HG02623 (cell line): ENCODE measurements at regions not wholly inside any gene's neighbourhood (a gene's known extent, or its start where the extent isn't known, plus 50 kb on each side); places are given as distances from the start of the nearest gene placed in this dataset.

Source experiments
- ATAC-seq: cut with Tn5 transposase; IDR thresholded peaks from one replicate; pipeline ENCODE4 v1.9.1; 2021; ENCODE audit warnings: moderate library complexity; ENCODE audit not compliant: unreplicated experiment

DNA sequence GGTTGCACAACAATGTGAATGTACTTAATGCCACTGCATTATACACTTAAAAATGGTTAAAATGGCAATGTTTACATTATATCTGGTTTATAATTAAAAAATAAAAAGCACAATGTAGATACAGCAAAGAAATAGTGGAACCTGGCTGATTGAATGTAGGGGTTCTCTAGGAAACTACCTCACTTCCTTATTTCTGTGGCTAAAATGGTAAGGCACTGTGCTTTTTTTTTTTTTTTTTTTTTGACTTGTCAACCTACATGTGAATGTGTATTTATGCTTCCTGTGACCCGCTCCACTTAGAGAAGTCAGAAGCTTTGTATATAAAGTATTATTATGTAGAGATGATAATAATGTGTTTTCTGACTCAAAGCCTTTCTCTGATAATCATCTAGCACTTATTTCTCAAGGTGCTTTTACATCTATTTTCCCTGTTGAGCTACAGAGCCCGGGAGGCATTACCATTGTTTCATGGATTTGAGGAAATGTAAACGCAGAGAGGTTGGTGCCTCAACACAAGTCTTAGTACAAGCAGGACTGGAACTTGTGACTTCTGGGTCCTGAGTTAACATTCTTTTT, 55.0 kb downstream of the SOX4 start:
- ATAC-seq: no peak

DNA sequence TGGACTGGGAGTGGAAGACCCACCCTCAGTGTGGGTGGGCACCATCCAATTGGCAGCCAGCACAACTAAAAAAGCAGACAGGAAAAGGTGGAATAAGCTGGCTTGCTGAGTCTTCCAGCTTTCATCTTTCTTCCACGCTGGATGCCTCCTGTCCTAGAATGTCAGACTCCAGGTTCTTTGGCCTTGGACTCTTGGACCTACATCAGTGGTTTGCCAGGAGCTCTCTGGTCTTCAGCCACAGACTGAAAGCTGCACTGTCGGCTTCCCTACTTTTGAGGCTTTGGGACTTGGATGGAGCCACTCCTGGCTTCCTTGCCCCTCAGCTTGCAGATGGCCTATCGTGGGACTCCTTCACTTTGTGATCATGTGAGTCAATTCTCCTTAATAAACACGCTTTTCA, 59.8 kb downstream of the SOX4 start:
- no peak for ATAC-seq

DNA sequence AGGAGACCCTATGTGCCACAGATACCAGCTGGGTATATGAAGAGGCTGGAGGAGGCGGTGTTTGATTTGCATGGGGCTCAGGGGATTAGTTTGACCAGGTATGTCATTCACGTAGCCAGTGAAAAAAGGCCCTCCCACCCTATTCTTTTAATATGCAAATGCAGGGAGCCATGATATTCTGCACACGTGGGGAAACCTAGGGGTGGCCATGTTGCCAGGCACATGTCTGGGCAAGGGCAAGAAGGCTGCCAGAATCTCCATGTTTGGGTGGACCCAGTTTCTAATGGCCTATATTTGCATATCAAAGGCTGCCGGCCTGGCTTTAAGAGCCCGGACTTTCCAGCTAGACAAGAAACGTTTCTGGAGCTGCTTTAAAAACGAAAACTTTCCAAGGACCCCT, 60.4 kb downstream of the SOX4 start:
- no peak for ATAC-seq

DNA sequence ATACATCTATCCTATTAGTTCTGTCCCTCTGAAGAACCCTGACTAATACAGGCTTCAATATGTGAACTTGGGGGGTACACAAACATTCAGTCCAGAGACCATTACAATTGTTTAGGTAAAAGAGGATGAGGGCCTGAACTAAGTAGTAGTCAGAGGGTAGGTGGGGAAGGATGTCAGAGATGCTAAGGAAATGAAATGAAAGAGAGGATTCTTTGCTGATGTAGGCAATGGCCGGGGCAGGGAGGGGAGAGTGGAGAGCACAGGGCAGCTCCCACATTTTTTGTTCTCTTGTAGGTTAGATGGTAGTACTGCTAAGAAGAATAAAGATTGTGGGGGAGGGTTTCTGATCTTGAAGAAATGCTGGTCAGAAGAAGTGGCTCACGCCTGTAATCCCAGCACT, 60.8 kb downstream of the SOX4 start:
- ATAC-seq: no peak

DNA sequence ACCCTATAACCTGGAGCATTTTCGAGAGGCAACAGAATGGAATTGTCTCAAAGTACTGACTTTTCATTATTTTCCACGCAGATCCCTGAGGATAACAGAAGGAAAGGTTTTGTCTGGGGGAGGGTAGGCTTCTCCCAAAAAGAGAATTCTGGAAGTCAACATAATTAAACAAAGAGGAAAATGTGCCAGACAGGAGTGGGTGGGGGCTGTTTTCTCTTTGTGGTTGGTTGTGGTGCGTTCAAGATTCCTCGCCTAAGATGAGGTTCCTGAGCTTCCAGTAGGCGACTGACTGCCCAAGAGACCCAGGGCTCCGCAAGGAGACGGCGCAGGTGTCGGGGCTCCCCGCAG, 70.4 kb downstream of the SOX4 start:
- ATAC-seq: no peak

DNA sequence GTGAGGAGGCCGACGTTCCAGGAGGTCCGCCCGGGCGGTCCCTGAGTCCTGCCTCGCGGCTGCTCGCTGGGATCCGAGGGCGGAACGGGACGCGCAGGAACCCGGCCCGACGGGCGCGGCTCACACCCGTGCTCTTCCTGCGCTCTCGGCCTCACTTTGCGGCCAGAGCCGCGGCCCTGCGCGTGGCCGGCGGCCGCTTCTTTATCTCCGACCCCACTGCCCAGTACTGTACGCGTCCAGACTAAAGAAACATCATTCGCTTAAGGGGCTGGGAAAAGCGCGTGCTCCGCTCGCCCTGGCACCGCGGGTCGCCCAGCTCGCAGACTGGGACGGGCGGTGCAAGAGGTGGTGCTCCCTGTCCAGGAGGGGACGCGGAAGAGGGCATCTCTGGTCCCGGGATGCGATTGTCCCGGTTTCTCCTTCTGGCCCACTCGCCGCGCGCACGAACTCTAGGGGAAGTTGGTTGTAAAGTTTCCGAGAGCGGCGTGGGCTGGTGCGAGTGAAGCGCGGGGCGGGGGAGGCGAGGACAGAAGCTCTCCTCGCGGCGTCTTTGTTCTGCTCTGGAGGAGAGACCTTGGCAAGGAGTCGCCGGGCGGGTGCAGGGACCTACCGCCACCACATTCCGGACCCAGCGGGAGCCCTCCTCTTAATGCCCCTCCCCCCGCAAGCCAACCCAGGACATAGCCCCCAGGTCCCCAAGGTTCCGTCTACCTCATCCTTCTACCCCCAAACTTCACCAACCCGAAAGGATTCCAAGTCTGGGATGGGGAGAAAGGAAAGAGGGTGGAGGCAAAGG, 71.0 kb downstream of the SOX4 start:
- no peak for ATAC-seq

DNA sequence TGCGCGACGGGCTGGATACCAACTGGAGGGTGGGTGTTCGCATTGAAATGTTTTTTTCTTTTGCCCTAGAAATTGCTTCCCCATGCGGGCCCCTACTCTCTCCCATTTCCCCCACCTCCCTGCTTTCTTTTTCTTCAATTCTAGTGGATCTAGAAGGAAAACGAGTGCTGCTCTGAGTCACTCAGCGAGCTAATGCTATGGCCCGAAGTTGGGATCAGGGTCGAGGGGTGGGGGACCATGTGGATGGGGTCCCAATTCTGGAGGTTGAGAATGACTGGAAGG, 71.5 kb downstream of the SOX4 start:
- no peak for ATAC-seq

DNA sequence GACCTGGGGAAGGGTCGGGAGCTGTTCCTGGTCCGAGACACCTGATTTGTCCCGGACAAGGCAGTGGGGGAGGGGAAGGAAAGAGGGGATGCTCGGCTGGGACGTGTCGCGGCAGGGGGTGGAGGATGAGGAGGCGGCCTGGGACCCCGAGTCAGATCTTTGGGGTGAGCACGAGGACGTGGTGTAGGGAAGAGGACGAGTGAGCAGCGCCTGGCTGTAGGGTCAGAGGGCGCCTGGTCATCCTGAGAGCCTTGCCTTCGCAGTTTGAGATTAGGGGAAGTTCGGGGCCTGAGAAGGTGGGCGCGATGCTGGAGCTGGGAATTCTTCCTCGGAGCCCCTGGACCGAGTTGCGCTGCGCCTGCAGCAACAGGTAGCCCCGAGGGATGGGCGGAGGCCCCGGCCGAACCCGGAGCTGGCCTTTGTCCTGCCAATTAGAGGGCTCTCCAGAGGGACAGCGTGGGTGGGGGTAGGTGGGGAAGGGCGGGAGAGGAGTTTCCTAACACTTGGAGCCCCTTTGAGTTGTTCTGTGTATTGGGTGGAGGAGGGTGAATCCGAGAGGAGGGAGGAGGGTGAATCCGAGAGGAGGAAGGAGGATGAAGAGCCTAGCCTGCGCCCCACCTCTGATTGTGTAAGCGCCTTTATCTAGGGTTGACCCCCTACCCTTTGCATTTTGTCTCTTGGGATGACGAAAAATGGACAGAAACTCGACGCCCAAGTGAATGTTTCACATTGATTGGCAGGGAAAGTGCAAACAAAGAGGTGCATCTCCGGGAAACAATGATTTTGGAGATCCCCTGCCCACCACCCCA, 72.0 kb downstream of the SOX4 start:
- no peak for ATAC-seq

DNA sequence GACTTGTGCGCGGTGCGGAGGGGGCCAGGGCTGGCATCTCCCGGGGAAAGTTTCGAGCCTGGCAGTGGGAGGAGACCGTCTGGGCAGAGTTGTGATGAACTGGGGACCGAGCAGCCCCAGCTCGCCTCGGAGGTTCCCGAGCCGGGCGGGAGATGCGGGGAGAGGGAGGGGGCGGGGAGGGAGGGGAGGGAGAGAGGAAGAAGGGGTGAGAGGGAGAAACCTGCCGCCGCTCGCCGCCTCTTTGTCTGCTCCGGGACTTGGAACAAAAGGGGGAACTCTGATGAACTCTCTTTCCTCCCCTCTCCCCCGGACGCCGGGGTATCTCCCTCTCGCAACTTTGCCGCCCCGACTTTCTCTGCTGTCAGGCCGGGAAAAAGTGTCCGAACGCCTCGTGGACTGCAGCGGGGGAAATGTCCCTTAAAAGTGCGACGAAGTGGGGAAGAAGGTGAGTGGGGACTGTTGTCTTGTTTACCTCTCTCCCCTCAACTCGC, 72.7 kb downstream of the SOX4 start:
- ATAC-seq: no peak

DNA sequence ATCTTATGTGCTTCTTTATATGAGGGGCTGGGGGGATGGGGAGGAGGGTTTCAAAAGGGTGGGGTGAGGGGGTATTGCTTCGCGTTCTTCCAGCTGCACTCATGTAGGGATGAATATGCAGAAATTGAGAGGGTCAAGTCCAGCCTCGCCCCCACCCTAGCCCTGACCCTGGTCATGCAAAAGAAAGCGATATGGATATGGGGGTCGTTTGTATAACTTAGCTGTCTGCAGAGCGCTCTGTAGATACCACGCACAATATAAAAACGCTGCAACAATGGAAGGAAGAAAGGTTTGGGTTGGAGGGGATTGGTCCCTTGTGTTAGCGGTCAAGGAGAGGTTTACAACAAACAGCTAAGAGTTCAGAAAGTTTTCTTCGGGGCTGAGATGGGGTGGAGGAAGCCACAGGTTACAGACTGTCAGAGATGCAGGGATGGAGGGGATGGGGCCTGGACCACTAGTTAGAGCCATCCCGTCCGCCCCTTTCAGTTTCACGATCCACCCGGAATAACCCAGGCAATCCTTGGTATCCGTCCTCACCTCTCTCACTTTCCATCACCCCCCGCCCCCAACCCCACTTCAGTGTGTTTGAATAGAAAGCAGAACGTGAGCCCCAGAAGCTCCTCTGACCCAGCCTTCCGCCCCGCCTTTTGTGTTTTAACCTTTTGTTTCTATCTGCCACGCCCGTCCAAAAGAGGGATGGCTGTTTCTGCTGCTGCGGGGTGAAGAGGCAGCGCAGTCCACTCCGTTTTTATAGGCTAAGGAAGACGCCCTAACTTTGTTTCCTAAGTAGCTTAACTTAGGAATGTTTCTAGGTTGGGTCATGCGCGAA, 73.5 kb downstream of the SOX4 start:
- ATAC-seq: no peak

DNA sequence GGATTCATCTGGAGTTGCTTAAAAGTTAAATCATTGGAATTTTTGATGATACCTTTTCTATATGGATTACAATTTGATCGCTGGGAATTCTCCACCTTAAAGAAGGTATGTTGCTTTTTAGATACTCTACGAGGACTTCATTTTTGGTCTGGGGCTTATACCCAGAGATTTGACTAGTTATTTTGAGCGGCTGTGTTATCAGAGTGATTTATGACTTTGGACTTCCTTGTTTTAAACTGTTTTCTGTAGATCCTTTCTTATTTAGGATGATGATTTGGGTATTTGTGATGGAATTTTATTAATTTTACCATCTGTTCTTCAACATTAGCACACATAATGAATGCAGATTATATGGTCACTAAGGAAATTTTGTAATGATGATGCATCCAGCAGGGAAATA, 75.2 kb downstream of the SOX4 start:
- no peak for ATAC-seq

DNA sequence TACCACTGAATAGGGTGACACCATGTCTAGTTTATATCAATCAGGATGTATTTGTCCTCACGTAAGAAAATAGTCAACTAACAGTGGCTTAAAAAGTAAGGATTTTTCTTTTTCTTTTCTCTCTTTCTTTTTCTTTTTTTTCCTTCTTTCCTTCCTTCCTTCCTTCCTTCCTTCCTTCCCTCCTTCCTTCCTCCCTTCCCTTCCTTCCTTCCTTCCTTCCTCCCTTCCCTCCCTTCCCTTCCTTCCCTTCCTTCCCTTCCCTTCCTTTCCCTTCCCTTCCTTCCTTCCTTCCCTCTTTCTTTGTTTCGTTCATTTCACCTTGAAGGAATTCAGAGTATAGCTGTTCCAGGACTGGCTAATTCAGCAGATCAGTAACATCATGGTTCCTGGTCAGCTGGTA, 83.2 kb downstream of the SOX4 start:
- no peak for ATAC-seq

DNA sequence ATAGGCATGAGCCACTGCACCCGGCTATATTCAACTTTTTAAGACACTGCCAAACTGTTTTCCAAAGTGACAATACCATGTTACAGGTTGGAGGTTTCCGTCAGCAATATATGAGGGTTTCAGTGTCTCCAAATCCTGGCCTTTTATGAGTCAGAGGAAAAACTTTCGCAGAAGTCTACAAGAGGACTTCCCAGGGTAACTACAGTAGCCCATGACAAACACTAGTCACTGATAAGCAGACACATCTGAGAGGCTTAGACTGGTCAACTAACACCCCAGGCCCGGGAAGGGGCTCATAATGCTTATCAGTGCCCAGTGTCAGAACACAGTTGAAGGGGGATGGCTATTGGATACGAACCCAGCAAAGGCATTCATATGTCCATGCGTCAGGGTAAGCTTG, 85.4 kb downstream of the SOX4 start:
- no peak for ATAC-seq

DNA sequence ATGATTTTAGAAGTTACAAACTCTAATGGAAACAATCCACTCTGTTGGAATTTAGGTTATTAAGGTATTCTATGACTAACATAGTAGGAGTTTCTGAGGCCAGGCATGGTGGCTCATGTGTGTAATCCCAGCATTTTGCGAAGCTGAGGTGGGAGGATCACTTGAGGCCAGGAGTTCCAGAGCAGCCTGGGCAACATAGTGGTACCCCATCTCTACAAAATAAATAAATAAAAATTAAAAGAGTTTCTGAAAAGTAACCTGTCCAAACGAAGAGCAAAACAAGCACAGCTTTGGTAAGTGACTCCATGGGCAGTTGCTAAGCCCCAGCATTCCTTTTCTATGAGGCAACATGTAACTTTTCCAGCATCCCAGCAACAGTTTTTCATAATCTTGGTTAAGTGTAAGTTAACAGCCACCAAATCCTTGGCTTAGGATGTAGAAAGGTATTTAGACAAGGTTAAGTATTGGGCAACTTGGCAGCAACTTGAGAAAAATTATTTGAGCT, 86.3 kb downstream of the SOX4 start:
- ATAC-seq: no peak

DNA sequence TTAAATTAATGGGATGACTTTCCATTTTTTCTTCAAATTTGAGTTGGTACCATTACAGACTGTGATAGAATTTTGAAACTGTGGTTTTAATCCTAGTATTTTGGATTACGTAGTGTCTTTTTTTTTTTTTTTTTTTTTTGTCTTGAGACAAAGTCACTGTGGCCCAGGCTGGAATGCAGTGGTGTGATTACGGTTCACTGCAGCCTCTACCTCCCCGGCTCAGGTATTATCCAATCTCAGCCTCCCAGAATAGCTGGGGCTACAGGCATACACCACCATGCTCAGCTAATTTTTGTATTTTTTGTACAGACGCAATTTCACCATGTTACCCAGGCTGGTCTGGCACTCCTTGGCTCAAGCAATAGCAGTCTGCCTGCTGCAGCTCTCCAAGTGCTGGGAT, 87.1 kb downstream of the SOX4 start:
- ATAC-seq: no peak

DNA sequence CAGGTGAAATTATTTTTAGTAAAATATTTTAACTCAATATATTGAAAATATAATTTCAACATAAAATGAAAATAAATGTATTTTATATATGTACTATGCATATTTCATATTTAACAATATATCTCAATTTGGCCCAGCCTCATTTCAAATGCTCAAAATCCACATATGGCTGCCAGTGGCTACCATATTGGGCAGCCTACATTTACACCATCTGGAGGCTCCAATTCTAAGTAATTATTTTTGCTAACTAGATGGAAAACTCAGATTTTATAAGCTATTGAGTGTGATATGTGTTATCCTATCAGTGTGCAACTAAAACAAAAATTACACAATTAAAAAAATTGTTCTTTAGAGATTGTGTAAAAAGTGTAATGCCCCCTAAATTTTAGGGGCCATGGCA, 96.9 kb downstream of the SOX4 start:
- no peak for ATAC-seq

DNA sequence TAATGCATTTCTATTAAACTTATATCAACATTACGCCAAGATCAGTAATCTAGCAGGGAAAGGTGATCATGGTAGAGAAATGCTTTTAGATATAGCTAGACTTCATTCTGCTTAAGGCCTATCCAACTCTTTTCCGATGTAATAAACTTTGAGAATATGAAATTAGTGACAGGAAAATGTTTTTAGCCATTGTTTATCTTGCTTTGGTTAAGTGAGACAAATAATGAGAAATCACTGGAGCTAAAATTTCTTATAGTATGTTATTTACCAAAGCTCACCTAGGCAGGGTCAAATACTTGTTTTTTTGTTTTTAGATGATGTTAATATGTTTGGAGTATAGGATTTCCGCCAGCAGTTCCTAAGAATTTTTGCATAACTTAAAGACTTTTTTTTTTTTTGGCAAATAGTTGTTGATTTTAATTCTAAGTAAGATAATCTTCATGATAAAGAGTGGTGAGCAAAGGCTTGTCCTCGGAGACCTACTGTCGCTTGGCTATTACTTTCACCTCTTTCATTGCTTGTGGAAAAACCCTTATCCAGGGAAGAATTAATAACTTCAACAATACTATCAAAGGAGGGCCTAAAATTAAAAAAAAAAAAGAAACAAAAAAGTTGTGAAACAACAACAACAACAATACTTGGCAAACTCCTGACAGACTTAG, 98.3 kb downstream of the SOX4 start:
- ATAC-seq: no peak

DNA sequence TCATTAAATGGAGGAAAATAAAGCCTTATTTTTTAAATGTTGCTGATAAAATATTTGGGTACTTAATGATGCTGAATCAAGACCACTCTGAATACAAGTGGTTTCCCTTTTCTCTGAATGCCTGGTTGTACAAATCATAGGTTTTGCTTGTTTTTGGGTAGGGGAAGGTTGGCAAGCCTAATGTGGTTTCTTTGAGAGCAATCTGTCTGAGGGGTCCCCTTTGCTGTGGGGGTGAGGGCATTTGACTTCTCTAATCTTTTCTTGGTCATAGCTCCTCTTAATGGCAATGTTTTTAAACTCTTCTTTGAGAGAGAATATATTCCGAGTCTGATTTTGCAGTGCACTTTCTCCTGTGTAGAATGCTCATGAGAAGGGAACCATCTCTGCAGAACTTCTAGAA, 99.2 kb downstream of the SOX4 start:
- no peak for ATAC-seq

DNA sequence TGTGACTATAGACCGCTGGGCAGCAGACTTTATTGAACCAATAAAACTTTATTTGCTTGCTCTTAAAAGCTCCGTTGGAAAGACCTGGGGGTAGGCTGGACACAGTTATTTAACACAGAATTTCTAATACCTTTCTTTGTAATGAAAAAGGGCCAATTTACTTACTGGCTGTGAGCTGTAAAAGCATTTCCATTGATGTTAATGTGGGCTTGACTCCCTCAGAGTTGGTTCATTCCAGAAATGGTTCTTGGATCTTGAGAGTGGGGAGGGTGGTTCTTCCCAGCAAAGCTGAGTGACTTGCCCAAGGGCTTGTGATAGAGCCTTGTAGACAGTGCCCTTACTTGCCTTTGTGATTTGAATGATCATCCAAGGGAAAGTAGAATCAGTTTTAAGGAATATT, 100.6 kb downstream of the SOX4 start:
- ATAC-seq: no peak

DNA sequence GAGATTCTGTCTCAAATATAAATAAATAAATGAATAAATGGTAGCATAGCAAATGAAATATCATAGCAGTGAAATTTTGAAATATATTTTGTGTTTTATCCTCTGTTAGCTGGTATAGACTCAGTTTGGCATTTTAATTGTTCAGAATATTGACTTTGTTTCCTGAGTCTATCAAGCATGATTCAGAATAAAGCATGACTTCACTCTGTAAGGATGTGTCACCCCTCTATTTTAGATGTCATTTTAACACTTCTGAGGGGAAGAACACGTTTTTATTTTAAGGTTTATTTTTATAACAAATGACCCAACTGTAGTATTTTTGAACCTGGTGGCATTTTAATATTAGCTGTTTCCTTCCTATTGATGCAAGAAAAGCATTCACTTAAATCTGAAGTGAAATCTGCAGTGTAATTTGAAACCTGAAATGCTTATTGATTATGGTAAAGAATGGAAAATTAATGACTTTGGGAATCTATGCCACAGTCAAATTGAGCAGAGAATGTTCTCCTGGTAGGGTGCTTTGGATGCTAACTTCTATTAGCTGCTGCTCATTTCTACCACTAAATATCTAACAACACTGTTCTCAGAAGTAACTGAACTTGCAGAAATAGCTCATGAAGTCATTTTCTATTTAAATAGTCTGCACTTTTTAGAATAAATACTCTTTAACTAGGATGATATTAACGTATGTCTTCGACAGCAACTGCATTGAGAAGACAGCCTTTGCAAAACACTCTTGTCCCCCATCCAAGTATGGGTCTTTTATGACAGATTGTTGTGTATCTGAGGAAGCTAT, 114.2 kb downstream of the SOX4 start:
- no peak for ATAC-seq
